ENCODE measurements at regions not wholly inside any gene's neighbourhood (a gene's known extent, or its start where the extent isn't known, plus 50 kb on each side); places are given as distances from the start of the nearest gene placed in this dataset.

- in situ Hi-C loops (cut with HindIII; ENCODE audit: low sequenced_read_pairs) = no loop called here
Measured at GRCh38 chr12:105975351-105975750, 163.4 kb downstream of the NUAK1 start.

GRCh38 chr12:105977236-105977635, 161.5 kb downstream of the NUAK1 start:
- in situ Hi-C loops (cut with HindIII; ENCODE audit: low sequenced_read_pairs) = no loop called here

DNA sequence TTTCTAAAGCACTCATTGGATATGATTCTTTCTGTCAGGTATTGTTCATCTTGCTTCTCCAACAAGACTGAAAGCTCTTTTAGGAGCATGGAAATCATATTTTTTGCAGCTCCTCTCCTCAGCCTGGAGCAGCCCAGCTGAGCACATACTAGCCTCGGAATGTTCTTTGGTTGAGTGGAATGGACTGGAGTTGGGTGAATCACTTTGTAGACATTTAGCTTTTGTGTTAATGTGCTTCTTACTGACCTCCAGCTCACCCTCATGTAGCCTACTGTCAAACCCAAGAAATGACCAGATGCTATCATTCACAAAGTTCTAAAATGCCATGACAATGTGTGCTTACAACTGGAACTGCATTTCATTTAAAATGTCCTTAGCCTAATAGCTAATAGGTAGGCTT, 161.1 kb downstream of the NUAK1 start:
- in situ Hi-C loops (cut with HindIII; ENCODE audit: low sequenced_read_pairs) = no loop called here

DNA sequence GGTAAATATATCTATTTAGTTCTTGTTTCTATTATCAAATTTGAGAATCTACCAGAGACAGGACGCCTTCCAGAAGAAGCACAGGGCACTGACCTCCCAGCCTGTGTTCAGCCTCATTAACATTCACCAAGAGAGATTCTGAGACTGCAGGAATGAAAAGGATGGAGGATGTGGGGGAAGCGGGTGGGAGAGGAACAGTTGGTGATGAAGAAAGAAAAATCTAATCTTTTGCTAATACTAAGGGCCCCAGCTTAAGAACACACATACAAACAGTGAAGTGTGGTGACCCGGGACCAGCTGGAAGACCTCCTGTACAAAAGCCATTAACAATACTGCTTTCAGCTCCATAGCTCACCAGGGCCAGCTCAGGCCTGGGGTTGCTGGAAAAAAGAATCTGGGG, 160.5 kb downstream of the NUAK1 start:
- in situ Hi-C loops (cut with HindIII; ENCODE audit: low sequenced_read_pairs) = no loop called here

DNA sequence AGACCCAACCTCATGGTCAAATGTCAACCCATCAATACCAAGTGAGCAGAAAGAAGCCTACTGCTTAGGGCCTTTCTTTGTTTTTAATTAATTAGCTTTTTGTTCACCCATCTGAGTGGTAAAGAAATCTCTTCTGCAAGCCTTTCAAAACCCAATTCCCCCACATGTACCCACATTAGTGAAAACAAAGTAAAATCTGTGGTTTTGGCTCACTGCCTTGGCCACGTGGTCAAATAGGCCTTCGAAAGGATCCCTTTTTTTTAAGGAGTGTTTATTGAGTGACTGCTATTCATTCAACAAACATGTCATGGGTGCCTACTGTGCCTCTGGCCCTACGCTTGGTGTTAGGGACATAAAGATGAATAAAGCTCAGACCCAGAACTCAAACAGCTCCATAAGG, 160.1 kb downstream of the NUAK1 start:
- in situ Hi-C loops (cut with HindIII; ENCODE audit: low sequenced_read_pairs) = no loop called here

GRCh38 chr12:105980085-105980484, 158.7 kb downstream of the NUAK1 start:
- in situ Hi-C loops (cut with HindIII; ENCODE audit: low sequenced_read_pairs) = no loop called here

DNA sequence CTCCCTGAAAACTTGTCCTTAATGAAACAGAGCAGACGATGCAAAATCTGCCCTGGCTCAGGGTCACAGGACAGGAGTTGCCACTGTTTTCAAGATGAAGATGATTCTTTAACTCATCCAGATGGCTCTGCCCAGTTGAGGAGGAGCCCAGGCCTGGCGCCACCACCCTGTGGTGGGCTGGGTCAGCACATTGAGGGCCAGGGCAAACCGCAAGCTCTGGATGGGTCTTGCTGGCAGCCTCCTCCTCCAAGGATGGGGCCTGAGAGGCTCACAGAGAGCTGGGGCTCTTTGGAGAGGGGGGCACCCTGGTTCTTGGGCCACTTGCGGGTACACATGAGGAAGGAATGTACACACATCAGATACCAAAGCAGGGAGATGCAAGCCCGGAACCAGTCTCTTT, 158.2 kb downstream of the NUAK1 start:
- in situ Hi-C loops (cut with HindIII; ENCODE audit: low sequenced_read_pairs) = no loop called here

- in situ Hi-C loops (cut with HindIII; ENCODE audit: low sequenced_read_pairs) = no loop called here
Measured at GRCh38 chr12:105982022-105982421, 156.7 kb downstream of the NUAK1 start.

GRCh38 chr12:105983622-105984320, 155.0 kb downstream of the NUAK1 start:
- in situ Hi-C loops (cut with HindIII; ENCODE audit: low sequenced_read_pairs) = no loop called here

DNA sequence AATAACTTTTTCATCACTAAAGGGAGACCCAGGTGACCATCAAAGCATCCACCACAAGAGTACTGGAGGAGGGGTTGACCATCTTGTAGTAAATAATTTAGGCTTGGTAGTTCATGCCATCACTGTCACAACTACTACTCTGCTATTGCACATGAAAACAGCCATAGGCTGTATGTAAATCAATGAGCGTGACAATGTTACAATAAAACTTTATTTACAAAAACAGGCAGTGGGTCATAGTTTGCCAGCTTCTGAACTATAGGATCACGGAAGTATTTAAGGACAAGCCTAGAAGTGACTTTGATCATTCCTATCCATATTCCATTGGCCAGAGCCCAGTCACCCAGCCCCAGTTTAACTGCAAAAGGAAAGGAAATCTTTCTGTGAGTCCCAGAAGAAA, 153.4 kb downstream of the NUAK1 start:
- in situ Hi-C loops (cut with HindIII; ENCODE audit: low sequenced_read_pairs) = no loop called here

GRCh38 chr12:105986779-105987684, 151.7 kb downstream of the NUAK1 start:
- in situ Hi-C loops (cut with HindIII; ENCODE audit: low sequenced_read_pairs) = no loop called here

DNA sequence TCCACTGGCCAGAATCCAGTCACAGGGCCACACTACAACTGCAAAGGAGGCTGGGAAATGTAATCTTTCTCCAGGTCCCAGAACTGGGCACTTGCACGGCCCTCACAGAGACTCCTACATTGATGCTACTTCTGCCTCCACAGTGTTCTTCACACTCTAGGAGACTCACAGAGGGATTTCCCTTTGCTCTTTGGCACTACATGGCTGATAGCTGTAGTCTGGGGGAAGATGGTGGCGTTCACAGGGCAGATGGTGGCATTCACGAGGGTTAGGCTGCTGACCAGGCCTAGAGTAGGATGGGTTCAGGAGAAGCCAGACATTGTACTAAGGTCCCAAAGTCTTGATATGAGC, 151.1 kb downstream of the NUAK1 start:
- in situ Hi-C loops (cut with HindIII; ENCODE audit: low sequenced_read_pairs) = no loop called here

DNA sequence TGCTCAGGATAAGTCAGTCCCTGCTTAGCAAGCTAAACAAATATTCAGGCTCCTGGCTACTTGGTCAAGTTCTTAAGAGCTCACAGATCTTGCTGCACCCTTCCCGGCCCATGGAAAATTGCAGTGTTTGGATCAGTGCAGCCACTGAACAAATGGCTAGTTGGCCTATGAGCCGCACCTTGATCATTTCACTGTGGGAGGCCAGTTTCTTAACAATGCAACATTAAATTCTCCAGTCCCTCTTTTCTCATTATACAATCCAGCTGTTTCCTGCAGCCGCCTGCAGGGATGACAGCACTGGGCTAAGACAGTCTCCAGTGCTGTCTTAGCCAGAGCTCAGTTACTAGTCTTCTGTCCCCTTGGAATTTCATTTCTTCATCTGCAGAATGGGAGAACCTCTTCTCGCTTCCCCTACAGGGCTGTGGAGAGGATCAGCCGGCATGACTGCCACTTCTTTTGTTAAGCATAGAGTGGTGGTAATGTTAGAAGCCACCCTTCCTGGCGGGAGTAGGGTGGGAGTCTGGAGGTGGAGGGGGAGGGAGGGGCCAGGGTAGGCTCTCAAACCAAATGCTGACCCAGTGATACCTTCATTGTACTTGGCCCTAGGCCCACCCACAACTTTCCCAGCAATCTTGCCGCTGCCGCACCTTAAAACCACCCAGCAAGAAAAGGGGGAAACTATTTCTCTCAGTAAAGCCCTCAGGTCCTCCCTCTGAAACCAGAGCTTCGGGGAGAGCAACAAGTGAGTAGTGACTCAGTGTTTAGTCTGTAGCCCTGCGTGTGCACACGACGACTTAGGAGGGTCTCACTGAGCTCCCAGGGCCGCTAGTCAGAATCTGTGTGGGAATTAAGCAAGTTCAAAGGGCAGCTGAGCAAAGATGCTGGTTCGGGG, 145.7 kb downstream of the NUAK1 start:
- in situ Hi-C loops (cut with HindIII; ENCODE audit: low sequenced_read_pairs) = no loop called here

DNA sequence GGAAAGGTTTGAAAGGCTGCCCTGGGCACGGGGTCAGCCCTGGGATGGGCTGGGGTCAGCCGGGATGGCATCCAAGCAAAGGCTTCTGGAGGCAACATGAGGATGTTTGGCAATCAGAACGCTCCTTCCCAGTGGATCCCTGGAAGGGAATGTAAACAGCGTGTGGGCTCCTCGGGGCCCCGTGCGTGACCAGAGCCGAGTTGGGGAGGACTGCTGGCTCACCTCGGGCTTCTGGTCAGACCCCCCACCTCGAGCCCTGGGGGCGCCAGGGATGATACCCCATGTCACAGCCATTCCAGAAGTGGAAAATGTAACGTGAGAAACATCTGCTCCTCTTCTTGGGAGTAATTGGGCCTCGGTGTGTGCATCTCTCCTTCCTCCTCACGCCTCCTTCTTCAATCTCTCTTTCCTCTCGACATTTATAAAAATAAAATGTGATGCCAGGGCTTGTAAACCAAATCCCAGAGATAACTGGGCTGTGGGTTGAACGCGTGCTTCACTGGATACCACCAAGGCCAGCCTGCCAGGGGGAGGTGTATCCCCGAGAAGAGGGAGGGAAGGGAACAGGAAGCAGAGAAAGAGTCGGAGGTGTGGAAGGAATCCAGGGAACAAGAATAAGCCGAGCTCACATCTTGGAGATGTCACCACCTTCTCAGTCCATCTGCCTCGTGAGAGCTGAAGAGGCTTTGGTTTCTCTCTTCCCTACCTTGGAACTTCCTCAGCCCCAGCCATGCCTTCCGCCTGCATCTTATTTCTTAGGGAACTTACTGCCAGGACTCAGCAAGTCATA, 144.8 kb downstream of the NUAK1 start:
- in situ Hi-C loops (cut with HindIII; ENCODE audit: low sequenced_read_pairs) = no loop called here

DNA sequence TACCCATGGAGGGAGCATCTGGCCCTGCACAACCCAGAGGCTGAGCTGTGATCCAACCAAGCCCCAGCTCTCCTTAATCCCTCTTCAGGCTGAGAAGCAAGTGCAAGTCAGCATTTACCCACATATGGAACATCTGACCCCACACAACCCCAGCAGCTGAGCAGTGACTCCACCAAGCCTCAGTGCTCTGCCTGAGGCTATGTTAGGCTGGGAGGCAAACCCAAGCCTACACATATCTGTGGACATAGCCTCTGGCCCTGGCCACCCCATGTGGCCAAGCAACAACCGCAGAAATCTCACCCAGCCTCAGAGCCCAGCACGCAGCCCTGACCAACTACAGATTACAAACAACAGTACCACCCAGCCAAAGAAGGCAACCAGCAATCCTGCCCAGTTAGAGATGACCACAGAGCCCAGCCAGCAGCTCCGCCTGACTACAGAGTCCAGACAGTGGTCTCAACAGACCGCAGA, 142.8 kb downstream of the NUAK1 start:
- in situ Hi-C loops (cut with HindIII; ENCODE audit: low sequenced_read_pairs) = no loop called here

GRCh38 chr12:105998561-105998960, 140.2 kb downstream of the NUAK1 start:
- in situ Hi-C loops (cut with HindIII; ENCODE audit: low sequenced_read_pairs) = no loop called here

DNA sequence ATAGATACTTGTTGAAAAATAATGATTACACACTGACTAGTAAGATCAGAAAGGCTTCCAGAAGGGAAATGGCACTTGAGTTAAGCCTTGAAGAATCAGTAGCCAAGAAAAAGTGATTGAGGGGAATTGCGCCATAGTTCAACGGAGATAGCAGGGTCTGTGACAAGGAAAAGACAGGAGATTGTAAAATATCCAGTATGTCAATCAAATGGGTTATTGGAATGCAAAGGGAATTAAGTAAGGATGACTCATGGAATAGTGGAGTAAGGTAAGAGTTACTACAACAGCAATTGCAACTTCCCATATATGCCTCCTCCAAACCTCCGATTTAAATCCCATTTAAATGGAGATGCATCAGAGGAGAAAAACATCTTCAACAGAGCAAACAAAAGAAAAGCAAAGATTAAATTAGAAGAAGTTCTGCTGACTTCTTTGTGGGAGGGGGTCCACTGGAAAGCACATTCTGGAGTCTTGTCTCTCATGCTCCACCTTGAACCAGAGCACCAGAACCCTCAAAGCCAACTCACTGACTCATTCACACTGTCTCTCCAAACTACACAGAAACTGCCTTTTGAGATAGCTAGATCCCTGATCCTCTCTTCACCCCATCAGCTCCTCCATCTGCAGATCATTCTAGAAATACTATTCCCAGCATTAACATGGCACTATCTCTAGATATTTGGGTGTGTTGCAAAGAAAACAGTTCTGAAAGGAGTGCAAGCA, 138.2 kb downstream of the NUAK1 start:
- in situ Hi-C loops (cut with HindIII; ENCODE audit: low sequenced_read_pairs) = no loop called here

- in situ Hi-C loops (cut with HindIII; ENCODE audit: low sequenced_read_pairs) = no loop called here
Measured at GRCh38 chr12:106001105-106001836, 137.5 kb downstream of the NUAK1 start.

GRCh38 chr12:106001837-106002218, 136.9 kb downstream of the NUAK1 start:
- in situ Hi-C loops (cut with HindIII; ENCODE audit: low sequenced_read_pairs) = no loop called here

All from DLD1 (cell line).